ENCODE measurements at regions not wholly inside any gene's neighbourhood (a gene's known extent, or its start where the extent isn't known, plus 50 kb on each side); places are given as distances from the start of the nearest gene placed in this dataset.

DNA sequence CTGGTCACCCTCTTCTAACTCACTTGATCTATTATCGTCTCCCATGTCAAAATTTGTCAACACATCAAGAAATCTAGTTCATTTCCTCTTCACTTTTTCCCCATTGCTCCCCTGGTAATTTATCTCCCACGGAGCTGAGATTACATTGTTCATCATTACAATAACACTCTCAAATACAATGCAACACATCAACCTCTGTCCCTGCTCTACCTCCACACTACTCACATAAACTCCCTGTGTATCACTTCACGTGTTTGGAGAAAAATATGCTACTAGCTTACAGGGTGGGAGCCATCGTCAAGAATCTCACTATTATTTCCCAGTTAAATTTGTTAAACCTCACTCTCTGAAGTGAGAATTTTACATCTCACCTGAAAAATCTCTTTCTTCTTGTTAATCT lies 1006.4 kb downstream of the ARAP2 start:
- H3K4me1 ChIP-seq (replicated peaks in 1 of 2) = peaks cover 0 to 16% of the 10 kb centered on the region in 2 donors
- in situ Hi-C loops (cut with MboI; ENCODE audit: low pct_unique_long_range_greater_than_20kb in 2 of 9, low sequenced_read_pairs in 9 of 9, unreplicated experiment in 9 of 9) = no loop called here
- WGBS, 10 experiments = 0 to 84% (median 72%) methylated on average over 2 to 4 of the region's 4 CpGs
- no peak overlapping the region for H3K4me3 ChIP-seq
- H3K27ac ChIP-seq = no peak overlapping the region
- ATAC-seq (replicated peaks in 6 of 8) = peak in 3 of 8 experiments; percentile 41 to 66 (median 65)

- peak in 5 of 8 experiments; percentile 32 to 90 (median 83) for ATAC-seq (replicated peaks in 6 of 8)
- peaks cover 0 to 16% of the 10 kb centered on the region in 2 donors for H3K4me1 ChIP-seq (replicated peaks in 1 of 2)
- in situ Hi-C loops (cut with MboI; ENCODE audit: low pct_unique_long_range_greater_than_20kb in 2 of 9, low sequenced_read_pairs in 9 of 9, unreplicated experiment in 9 of 9) = no loop called here
- H3K27ac ChIP-seq = no peak overlapping the region
- H3K4me3 ChIP-seq = no peak overlapping the region
Measured at GRCh38 chr4:35238793-35239192, 1005.5 kb downstream of the ARAP2 start.

DNA sequence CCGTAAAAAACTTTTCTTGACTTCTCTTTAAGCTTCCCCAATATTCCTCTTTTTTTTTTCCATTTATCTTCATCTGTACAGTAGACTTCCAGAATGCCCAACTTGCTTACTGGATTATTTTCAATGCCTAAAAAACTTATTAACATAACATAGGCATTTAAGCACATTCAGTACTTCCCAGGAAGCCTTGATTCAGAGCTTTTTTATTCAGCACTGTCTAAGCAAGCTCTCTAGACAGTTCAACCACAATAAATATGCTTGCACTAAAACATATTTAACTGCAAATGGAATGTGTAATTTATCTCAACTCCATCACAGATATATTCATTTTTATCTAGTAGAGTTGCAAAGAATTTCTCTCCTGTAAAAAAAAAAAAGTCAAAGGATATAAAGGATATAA lies 997.8 kb downstream of the ARAP2 start:
- in situ Hi-C loops (cut with MboI; ENCODE audit: low pct_unique_long_range_greater_than_20kb in 2 of 9, low sequenced_read_pairs in 9 of 9, unreplicated experiment in 9 of 9) = no loop called here
- H3K27ac ChIP-seq = no peak overlapping the region
- WGBS, 10 experiments = 0 to 100% (median 85%) methylated on average over 1 of the region's 1 CpG

DNA sequence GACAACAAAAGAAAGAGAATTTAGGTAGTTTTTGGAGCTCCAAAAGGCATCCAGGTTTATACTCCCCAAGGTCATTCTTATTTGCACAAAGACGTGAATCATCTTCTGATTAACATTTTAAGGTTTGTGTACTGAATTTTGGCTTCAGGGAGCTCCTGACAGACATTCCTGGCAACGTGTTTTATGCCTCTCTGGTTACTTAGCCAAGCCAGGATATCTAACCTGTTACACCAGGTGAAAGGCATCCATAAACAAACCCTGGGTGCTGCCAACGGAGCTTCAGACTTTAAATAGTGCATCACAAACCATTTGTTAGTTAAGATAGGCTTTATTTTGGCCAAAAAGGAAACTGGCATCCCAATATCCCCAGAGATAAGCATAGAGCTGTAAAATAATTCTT lies 997.3 kb downstream of the ARAP2 start:
- Histone ChIP-seq H3K4me3 (no peak overlapping the region), H3K4me1 (replicated peaks in 1 of 2) (no peaks in the 10 kb centered on the region), H3K27ac (no peak overlapping the region)
- WGBS, 10 experiments = 0 to 81% (median 50%) methylated on average over 1 to 3 of the region's 3 CpGs; no CpG with 5 or more reads in 2 of the 10 experiments
- no peak for ATAC-seq (replicated peaks in 6 of 8)
- in situ Hi-C loops (cut with MboI; ENCODE audit: low pct_unique_long_range_greater_than_20kb in 2 of 9, low sequenced_read_pairs in 9 of 9, unreplicated experiment in 9 of 9) = no loop called here

More for the DNA sequence above, 997.8 kb downstream of the ARAP2 start:
- Histone ChIP-seq H3K4me3 (no peak overlapping the region), H3K4me1 (replicated peaks in 1 of 2) (no peaks in the 10 kb centered on the region)
- ATAC-seq (replicated peaks in 6 of 8) = peak in 2 of 8 experiments; percentile 27 to 72

DNA sequence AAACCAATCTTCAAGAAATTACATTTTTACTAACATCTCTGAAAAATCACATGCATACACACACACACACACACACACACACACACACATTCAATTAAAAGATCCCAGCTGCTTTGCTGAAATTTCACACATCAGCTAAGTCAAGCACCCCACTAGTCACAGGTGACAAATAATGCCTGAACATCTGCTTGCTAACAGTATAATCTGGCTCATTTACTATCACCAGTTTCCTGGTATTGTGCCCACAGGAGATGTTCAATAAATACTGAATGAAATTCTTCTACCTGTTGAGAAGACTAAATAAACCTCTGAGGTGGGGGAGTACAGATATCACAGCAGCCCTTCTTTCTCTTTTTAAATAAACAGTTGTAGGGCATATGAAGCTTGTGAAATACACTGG lies 994.0 kb downstream of the ARAP2 start:
- Histone ChIP-seq H3K27ac (no peak overlapping the region), H3K4me1 (replicated peaks in 1 of 2) (no peaks in the 10 kb centered on the region), H3K4me3 (no peak overlapping the region)
- in situ Hi-C loops (cut with MboI; ENCODE audit: low pct_unique_long_range_greater_than_20kb in 2 of 9, low sequenced_read_pairs in 9 of 9, unreplicated experiment in 9 of 9) = no loop called here
- ATAC-seq (replicated peaks in 6 of 8) = no peak

DNA sequence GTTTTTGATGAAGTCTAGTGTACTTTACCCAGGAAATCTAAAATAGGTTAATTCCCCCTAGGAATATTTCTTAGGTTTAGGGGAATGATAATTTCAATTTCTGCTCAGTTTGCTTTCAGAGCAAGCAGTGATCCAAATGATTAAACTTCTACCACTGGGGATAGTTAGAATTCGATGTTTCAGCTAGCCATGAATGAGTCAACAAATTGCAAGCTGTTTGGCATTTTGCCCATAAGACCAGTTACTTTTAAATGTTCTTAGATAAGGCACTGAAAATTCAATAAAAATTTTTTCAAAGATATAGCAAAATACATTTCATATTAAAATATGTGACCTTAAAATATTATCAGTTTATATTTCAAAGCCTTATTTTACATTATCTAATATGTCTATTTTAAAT lies 993.6 kb downstream of the ARAP2 start:
- WGBS, 10 experiments = 0 to 80% (median 38%) methylated on average over 1 of the region's 1 CpG; no CpG with 5 or more reads in 2 of the 10 experiments
- in situ Hi-C loops (cut with MboI; ENCODE audit: low pct_unique_long_range_greater_than_20kb in 2 of 9, low sequenced_read_pairs in 9 of 9, unreplicated experiment in 9 of 9) = no loop called here
- Histone ChIP-seq H3K4me1 (replicated peaks in 1 of 2) (no peaks in the 10 kb centered on the region), H3K27ac (no peak overlapping the region), H3K4me3 (no peak overlapping the region)
- ATAC-seq (replicated peaks in 6 of 8) = no peak

DNA sequence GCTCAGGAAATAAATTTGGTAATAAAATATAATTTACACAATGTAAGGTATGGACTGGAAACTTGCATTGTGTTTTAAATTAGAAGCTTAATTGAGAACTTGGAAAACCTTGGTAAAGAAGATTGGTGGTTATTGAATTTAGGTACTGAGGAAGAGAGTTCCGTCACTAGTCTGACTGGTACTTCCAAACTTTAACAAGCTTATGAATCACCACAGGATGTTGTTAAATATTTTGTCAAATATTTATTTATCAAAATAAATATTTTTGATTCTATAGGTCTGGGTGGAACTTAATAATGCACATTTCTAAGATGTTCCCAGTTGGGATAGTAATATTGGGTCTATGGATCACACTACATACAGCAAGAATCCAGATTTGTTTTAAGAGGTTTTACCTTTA lies 992.2 kb downstream of the ARAP2 start:
- Histone ChIP-seq H3K27ac (no peak overlapping the region), H3K4me3 (no peak overlapping the region), H3K4me1 (replicated peaks in 1 of 2) (no peaks in the 10 kb centered on the region)
- in situ Hi-C loops (cut with MboI; ENCODE audit: low pct_unique_long_range_greater_than_20kb in 2 of 9, low sequenced_read_pairs in 9 of 9, unreplicated experiment in 9 of 9) = no loop called here
- ATAC-seq (replicated peaks in 6 of 8) = no peak
- WGBS, 10 experiments = 40 to 100% (median 89%) methylated on average over 1 of the region's 1 CpG; no CpG with 5 or more reads in 3 of the 10 experiments

- H3K4me1 ChIP-seq (replicated peaks in 1 of 2) = no peaks in the 10 kb centered on the region
- no peak overlapping the region for H3K27ac ChIP-seq
- no peak for ATAC-seq (replicated peaks in 6 of 8)
- in situ Hi-C loops (cut with MboI; ENCODE audit: low pct_unique_long_range_greater_than_20kb in 2 of 9, low sequenced_read_pairs in 9 of 9, unreplicated experiment in 9 of 9) = no loop called here
- 11 to 96% (median 80%) methylated on average over 1 to 3 of the region's 3 CpGs; no CpG with 5 or more reads in 1 of the 10 experiments for WGBS, 10 experiments
- no peak overlapping the region for H3K4me3 ChIP-seq
Measured at GRCh38 chr4:35252866-35253265, 991.4 kb downstream of the ARAP2 start.

GRCh38 chr4:35253331-35253730 lies 991.0 kb downstream of the ARAP2 start:
- Histone ChIP-seq H3K27ac (no peak overlapping the region), H3K4me1 (replicated peaks in 1 of 2) (no peaks in the 10 kb centered on the region), H3K4me3 (no peak overlapping the region)
- WGBS, 10 experiments = 0 to 100% (median 43%) methylated on average over 1 to 2 of the region's 2 CpGs; no CpG with 5 or more reads in 4 of the 10 experiments
- in situ Hi-C loops (cut with MboI; ENCODE audit: low pct_unique_long_range_greater_than_20kb in 2 of 9, low sequenced_read_pairs in 9 of 9, unreplicated experiment in 9 of 9) = no loop called here
- ATAC-seq (replicated peaks in 6 of 8) = no peak

DNA sequence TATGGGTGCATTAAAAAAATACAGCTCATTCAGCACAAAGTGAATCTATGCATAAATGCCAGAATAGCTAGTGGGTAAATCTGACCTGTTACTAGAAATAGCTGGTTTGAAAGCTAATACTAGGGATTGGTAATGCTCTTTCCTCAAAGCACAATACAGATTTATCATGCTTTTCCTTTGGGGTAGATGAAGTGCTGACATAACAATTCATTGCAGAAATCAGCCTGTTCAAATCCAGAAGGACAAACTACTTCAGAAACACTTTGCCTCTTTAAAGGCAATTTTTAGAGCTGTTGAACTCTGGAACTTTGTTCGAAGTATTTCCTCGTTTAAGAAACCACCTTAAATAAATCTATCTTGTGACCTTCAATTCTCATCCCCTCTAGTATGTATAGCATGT lies 957.9 kb downstream of the ARAP2 start:
- no peak overlapping the region for H3K27ac ChIP-seq
- no peak for ATAC-seq (replicated peaks in 6 of 8)
- WGBS, 10 experiments = 0 to 84% (median 54%) methylated on average over 2 of the region's 2 CpGs; no CpG with 5 or more reads in 2 of the 10 experiments
- no peak overlapping the region for H3K4me3 ChIP-seq
- in situ Hi-C loops (cut with MboI; ENCODE audit: low pct_unique_long_range_greater_than_20kb in 2 of 9, low sequenced_read_pairs in 9 of 9, unreplicated experiment in 9 of 9) = no loop called here
- H3K4me1 ChIP-seq (replicated peaks in 1 of 2) = no peaks in the 10 kb centered on the region

- 13 to 80% (median 54%) methylated on average over 1 to 9 of the region's 11 CpGs for WGBS, 10 experiments
- ATAC-seq (replicated peaks in 6 of 8) = peak in 2 of 8 experiments; percentile 19 to 28
- Histone ChIP-seq H3K4me1 (replicated peaks in 1 of 2) (peaks cover 0 to 3% of the 10 kb centered on the region in 2 donors), H3K4me3 (no peak overlapping the region), H3K27ac (no peak overlapping the region)
- in situ Hi-C loops (cut with MboI; ENCODE audit: low pct_unique_long_range_greater_than_20kb in 2 of 9, low sequenced_read_pairs in 9 of 9, unreplicated experiment in 9 of 9) = no loop called here
Measured at GRCh38 chr4:35300996-35301774, 943.1 kb downstream of the ARAP2 start.

DNA sequence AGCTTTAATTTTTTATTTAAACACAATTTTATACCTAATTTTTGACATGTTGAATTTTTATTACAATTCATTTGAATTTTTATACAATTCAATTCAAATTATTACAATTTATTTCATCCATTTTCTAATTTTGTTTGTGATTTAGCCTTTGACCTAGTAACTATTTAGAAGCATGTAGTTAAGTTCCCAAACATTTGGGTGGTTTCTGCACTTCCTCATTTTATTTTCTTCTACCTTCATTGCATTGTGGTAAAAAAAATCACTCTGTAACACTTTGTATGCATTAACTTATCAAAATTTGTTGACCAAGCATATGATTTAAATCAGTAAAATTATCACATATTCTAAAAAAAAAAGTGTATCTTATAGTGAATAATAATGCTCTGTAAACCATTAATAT lies 928.9 kb downstream of the ARAP2 start:
- no peak overlapping the region for H3K27ac ChIP-seq
- no peaks in the 10 kb centered on the region for H3K4me1 ChIP-seq (replicated peaks in 1 of 2)
- ATAC-seq (replicated peaks in 6 of 8) = no peak
- H3K4me3 ChIP-seq = no peak overlapping the region
- in situ Hi-C loops (cut with MboI; ENCODE audit: low pct_unique_long_range_greater_than_20kb in 2 of 9, low sequenced_read_pairs in 9 of 9, unreplicated experiment in 9 of 9) = no loop called here

- WGBS, 10 experiments = 0 to 96% (median 77%) methylated on average over 1 to 5 of the region's 5 CpGs; no CpG with 5 or more reads in 1 of the 10 experiments
- Histone ChIP-seq H3K4me3 (no peak overlapping the region), H3K4me1 (replicated peaks in 1 of 2) (no peaks in the 10 kb centered on the region), H3K27ac (no peak overlapping the region)
- no peak for ATAC-seq (replicated peaks in 6 of 8)
- in situ Hi-C loops (cut with MboI; ENCODE audit: low pct_unique_long_range_greater_than_20kb in 2 of 9, low sequenced_read_pairs in 9 of 9, unreplicated experiment in 9 of 9) = no loop called here
Measured at GRCh38 chr4:35325908-35326453, 918.3 kb downstream of the ARAP2 start.

GRCh38 chr4:35342833-35343232 lies 901.5 kb downstream of the ARAP2 start:
- in situ Hi-C loops (cut with MboI; ENCODE audit: low pct_unique_long_range_greater_than_20kb in 2 of 9, low sequenced_read_pairs in 9 of 9, unreplicated experiment in 9 of 9) = no loop called here
- Histone ChIP-seq H3K4me1 (replicated peaks in 1 of 2) (no peaks in the 10 kb centered on the region), H3K4me3 (no peak overlapping the region), H3K27ac (no peak overlapping the region)
- no peak for ATAC-seq (replicated peaks in 6 of 8)
- WGBS, 10 experiments = 0 to 83% (median 0%) methylated on average over 1 of the region's 2 CpGs; no CpG with 5 or more reads in 5 of the 10 experiments
